Mucosa of gallbladder (tissue), 1 donor: ENCODE measurements at regions not wholly inside any gene's neighbourhood (a gene's known extent, or its start where the extent isn't known, plus 50 kb on each side); places are given as distances from the start of the nearest gene placed in this dataset.
"Not testable (repeated sequence)": the region's sequence is repeated elsewhere in the genome, so short reads cannot be mapped to it uniquely, and the experiment has no call there.

ENCODE experiments used
- DNase-seq: peaks from one replicate; pipeline ENCODE4 v3.0.0-alpha.2; 2020; ENCODE audit warnings: low spot score
- donor health status: DM: no; HTN: no; CAD: no.

DNA sequence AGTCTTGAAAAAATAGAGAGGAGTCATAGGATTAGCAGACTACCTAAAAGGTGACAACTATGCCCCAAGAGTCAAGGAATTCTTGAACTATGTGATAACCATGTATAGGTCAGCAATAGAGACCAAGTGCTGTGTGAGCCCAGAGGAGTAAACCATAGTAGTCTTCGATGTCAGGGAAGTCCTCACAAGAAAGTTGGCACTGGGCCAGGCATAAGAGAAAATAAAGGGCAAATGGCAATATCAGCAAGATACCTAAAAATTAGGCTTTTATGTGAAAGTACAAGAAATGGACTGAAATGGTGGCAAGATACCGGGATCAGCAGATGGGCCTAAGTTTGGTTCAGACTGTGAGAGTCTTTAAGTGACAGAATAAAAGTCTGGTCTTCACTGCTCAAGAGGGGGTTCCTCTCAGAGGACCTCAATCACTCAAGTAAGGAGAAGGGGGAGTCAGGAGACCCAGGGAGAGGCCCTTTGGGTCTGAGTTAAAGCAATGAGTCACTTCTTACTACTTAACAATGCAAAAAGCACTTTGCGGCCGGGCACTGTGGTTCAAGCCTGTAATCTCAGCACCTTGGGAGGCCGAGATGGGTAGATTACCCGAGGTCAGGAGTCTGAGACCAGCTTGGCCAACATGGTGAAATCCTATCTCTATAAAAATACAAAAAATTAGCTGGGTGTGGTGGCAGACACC, 95.0 kb downstream of the TEX35 start:
- DNase-seq: no peak

DNA sequence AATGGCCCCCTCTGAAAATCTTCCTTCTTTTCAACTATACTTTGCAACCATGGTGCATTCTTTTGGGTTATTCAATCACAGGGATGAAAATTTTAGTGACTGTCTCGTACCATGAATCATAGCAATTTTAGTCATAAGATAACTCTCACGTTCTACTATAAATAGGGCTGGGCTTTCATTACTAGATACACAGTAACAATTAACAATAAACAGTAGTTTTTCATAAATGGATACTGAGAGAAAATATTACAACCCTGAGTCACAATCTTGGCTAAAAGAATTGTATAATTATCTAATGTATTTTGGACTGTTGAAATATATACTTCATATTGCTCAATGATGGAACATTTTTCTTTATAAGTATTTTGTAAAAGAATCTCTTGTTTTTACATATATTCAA, 96.1 kb downstream of the TEX35 start:
- DNase-seq: no peak

DNA sequence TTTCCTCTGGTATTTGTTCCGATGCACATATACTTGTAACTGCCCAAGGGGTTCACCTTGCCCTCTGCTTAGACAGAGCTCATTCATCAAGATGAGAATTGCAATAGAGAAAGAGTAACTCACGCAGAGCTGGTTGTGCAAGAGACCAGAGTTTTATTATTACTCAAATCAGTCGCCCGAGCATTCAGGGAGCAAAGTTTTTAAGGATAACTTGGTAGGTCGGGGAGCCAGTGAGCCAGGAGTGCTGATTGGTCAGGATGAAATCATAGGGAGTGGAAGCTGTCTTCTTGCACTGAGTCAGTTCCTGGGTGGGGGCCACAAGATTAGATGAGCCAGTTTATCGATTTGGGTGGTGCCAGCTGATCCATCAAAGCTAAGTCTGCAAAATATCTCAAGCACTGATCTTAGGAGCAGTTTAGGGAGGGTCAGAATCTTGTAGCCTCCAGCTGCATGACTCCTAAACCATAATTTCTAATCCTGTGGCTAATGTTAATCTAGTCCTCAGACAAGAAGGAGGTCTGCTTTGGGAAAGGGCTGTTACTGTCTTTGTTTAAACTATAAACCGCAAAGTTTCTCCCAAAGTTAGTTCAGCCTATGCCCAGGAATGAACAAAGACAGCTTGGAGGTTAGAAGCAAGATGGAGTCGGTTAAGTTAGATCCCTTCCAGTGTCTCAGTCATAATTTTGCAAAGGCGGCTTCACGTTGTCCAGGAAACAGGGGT, 97.9 kb downstream of the TEX35 start:
- not testable (repeated sequence) for DNase-seq

DNA sequence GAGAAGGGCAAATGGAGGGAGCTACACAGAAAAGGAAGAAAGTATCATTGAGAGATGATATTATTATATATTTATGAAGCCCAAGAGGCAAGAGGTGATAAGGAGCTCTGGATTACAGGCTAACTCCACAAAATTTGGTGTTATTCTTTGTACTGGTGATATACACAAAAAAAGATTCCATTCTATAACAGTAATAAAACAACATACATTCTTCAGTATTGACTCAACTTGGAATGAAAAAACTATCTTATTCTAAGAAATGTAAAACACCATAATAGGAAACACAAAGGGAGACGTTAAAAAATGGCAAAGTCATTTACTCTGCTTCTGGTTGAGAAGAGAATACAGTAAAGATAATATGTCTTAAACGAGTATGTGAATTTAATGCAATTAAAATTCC, 99.4 kb downstream of the TEX35 start:
- DNase-seq: no peak

DNA sequence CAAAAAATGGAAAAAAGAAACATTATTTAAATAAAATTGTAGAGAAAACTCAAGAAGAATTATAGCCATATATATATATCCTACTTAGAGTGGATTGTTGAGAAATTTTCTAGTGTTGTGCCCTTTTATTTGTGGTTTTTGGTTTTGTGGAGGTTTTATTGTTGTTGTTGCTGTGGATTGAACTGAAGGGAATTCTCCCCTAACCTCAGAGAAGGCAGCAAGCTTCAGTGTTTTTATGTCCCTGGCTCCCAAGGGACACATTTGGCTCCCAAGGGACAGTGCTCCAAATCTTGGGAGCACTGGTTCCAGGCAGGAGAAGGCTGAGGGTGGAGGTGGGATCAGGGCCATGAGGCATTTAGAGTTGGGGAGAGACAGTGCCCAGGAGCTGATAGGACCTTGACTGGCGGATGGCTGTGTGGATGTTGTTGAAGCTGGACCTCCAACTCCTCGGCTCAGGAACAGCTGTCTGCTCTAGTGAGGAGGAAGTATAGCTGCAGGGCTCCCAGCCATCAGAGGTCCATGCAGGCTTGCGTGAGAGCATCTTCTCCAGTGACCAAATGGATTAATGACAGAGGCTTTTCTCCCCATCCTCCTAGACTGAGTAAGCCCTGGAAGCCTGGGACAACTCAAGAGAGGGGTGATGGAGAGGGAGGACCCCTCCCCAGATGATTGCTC, 100.5 kb downstream of the TEX35 start:
- no peak for DNase-seq

DNA sequence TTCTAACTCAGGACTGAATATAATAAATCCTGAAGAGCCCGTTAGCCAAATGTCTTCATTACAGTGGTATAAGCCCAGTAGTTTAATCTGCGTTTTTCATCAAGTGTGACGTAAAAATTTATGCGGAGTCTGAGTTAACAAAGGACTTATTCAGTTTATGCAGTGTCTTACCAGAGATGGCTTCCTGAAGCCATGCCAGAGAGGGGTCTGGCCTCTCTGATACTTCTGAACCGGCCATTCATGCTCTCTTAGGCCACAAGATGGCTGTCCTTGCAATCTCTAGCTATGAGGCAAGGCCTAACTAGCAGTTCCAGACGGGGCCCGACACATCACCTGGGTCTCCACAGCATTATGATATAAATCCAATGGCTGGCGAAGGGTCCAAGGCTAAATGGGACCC, 101.4 kb downstream of the TEX35 start:
- DNase-seq: no peak

DNA sequence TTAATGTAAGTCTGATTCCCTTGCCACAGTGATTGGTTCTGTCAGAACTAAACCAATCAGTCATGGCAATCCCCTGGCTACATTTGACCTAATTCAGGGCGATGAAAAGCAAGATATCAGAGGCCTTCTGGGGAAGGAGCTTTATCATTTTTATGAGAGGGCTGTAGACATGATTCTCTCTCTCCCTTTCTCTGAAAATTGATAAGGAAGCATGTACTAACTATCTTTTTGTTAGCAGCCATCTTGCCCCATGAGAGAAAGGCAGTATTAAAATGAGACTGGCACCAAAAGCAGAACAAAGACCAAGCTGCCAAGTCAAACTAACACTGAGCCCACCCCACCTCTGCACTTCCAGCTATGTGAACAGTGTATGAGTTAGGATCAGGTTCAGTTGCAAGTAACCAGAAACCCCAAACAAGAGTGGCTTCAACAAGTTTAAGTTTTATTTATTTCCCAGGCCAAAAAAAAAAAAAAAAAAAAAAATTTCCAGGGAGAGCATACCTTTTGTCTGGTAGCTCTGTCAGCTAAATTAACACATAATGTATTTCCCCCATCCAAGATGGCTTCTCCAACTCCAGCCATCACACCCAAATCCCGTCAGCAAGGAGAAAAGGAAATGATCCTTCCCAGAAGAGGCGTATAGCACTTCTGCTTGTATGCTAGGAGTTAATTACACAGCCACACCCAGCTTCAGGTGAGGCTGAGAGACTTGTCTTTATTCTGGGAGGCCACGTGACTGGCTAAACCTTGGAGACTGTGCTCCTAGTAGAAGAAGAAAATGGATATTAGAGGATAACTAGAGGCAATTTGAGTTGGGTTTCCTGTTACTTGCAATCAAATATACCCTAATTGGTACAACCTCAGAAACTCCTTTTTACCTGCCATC, 105.8 kb upstream of the RALGPS2 start:
- DNase-seq: no peak

DNA sequence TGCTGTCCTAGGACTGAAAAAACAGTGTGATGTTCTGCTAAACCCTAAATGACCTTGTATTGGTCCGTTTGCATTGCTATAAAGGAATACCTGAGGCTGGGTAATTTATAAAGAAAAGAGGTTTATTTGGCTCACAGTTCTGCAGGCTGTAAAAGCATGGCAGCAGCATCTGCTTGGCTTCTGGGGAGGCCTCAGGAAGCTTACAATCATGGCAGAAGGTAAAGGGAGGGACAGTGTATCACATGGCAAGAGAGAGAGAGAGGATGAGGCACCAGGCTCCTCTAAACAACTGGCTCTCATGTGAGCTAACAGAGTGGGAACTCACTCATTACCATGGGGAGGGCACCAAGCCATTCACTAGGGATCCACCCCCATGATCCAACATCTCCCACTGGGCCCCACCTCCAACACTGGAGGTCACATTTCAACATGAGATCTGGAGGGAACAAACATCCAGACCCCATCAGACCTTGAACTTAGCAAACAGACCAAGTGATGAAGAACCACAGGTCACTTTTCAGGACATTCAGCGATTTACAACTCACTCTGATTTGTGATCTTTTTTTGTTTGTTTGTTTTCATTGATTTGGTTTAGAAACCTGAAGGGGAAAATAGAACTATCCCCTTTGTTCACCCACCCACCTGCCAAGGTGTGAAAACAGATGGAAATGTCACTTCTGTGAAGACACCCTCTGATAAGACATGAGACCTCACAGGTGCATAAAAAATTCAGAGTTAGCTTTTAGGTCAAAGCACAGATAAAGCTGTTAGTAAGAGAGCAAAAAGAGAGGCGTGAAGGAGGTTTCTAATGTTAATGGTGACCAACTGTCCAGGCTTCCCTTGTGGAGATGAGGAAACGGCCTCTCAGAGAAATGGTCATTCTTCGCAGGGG, 104.2 kb upstream of the RALGPS2 start:
- DNase-seq: no peak

DNA sequence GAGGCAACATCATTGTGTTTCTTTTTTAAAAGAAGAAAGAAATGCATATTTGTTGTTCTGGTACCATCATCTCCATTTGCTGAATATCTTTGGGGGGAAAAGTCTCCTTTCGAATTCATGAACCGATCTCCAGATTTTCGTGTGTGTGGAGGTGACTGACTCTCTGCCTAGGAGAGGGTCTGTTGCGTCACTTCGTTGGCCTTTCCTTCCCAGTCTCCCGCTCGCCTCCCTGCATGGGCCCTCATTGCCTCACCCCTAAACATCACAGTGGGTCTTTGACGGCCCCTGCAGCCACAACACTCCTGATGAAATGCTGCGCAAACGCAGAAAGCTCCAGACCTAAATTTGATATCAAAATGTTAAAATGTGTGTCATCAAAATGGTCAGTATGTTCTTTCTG, 103.2 kb upstream of the RALGPS2 start:
- DNase-seq: no peak

DNA sequence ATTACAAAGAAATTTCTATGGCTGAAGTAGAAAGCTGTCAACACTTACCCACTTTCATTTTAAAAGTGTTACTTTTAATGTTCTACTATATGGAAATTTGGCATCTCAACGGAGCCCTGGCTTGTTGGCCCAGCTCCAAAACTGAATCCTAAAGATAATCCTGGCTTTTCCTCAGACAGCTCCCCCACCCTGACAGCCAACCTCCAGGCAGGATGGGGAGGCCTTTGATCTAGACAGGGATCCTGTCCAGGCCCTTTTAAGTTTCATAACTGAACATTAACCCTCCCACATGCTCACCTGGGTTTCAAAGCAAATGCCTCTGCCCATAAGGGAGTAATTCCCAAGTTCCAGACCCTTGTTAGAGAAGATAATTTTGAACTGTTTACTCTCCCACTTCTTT, 99.3 kb upstream of the RALGPS2 start:
- no peak for DNase-seq

DNA sequence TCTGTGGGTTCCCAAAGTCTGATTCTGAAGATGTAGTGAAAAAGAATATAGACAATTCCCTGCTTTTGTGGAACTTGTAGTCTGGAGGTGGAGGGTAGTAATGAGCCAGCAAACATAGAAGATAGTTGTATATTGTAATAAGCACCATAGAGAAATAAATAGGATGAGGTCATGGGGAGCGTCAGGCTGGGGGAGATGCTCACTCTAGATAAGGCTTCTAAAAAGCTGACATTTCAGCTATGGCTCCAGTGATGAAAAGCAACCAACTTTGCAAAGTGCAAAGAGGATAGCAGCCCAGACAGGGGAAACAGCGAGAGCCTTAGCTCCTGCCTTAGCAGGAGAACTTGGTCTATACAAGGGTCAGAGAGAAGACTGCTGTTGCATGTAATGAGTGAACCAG, 98.0 kb upstream of the RALGPS2 start:
- DNase-seq: no peak

DNA sequence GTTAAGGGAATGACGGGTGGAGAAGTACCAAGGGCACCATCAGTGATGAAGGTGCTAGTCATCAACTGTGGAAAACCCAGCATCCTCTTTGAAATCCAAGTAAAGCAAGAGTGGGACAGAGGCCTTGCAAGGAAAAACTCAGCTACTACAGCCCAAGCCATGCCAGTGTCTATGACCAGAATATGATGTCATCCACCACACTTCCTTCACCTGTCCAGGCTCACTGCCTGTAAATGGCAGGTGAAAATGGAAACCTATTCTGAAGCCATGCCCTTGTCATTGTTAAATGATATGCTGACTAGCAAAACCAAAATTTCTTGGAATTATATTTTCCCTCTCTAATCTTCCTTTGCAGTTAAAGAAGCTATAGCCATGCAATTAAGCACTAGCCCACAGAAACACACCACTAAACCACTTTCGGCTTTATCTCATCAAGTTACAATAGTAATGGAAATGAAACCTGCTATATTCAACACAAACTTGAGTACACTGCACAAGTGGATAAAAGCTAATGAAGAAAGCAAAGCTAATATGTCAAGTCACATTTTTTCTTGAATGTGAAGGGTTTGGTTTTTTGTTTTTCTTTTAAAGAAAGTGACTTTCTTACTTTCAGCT, 96.3 kb upstream of the RALGPS2 start:
- DNase-seq: no peak

DNA sequence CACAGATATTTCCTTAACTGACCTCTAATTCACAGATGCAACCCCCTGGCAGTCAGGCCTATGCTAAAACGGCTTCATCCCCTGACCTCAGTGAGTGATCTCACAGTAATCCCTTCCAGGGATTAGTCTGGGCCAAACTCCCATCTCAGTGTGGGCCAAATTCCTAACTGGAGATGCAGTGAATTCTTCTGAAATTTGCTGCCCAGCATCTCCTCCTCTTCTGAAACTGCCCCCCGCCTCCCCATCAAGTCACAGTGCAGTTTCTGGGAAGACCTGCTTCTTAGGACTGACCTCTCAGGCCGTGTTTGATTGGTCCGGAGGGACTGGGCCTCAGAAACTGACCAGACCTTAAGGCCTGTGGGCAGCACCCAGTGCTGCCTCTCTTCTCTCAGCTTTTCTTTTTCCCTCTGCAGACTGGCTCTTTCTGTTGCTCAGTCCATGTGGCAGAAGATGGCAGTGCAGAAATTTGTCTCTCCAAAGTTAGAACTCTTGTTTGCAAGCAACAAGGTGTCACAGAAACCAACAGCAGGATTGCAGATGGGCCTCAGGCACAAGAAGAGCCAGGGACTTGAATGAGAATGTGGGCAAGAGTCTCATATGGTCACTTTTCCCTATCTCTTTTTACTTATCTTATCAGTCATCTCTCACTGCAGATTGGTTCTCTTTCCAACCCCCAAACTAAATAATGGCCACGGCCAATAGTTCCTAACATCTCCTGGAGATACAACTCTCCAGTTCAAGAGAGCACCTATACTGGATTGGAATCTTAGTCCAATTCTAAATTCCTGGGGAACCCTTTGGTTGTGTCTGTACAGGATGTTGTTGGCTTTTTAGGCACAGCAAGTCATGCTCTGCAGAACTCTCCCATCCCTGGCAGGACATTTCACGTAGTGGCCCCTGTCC, 95.5 kb upstream of the RALGPS2 start:
- no peak for DNase-seq

DNA sequence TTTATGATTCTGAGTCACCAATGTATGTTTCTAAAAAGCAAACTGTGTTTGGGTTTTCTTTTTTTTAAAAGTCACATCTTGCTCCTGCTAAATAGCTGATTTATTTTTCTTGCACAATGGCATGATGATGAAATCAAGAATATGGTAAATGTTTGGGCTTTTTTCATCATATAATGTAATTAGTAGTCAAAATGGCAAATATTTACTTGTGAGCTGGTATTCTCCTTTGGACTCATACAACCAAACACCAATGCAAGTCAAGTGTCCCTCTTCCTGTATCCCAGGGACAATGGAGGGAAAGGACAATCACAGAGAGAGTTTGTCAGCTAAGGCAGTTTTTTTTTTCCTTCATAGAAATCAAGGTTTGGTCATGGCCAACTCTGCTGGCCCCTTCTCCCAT, 94.6 kb upstream of the RALGPS2 start:
- no peak for DNase-seq

DNA sequence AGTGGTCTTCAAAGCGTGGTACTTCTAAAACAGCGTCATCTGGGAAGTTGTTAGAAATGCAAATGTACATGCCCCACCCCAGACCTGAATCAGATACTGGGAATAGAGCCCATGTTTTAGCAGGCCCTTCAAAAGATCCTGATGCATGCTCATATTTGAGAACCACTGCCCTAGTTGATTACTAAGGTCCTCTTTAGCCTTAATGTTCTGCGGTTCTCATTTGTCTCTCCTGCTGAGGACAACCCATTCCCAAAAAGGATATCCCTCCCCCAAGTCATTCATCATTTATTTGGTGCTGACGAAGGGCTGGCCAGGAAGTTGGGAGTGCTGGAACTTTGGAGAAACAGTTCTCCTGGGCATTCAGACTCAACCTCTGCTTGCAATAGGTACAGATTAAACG, 92.4 kb upstream of the RALGPS2 start:
- no peak for DNase-seq

DNA sequence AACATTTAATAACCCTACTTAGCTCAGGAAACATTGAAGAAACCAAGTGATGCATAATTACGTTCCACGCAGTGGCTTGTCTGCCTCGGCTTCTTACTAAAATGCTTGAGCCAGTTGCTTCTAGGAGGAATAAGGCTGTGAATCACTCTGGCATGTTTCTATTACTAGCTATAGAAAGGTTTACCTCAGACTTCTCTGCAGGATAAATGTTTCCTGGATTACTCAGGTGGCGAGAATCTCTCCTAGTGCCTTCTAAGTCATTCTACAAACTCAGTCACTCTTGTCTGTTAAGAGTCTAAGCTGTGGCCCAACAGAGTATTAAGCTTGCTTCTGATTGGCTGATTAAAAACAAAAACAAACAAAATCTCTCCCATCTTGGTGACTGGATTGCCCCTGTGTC, 92.0 kb upstream of the RALGPS2 start:
- no peak for DNase-seq

DNA sequence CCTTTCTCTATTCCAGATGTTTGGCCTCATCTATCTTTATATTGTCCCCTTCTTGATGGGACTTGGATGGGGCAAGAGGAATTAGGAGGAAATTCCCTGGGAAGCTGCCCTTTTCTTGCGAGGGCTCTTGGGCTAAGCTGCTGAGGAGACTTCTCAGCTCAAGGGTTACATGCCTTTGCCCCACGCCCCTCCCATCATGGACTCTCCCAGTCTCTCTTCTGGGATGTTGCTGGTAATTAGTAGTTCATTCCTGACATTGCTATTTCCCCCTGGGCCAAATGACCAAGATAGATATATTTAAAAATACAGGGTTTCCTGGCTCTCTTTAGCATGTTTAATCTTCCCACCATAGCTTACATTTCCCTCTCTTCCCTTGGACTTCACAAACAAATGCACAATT, 90.6 kb upstream of the RALGPS2 start:
- DNase-seq: no peak

DNA sequence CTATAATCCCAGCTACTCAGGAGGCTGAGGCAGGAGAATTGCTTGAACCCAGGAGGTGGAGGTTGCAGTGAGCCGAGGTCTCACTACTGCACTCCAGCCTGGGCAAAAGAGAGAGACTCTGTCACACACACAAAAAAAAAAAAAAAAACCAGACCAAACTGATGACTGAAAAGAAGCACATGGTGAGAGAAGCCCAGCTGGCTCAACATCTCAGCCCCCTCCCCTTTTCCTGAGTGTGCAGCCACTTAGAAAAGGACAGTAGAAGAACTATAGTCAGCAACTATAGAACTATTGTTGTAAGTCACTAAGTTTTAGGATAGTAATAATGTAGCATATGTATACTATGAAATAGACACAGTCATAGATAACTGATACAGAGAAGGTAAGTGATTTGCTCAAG, 87.2 kb upstream of the RALGPS2 start:
- no peak for DNase-seq

DNA sequence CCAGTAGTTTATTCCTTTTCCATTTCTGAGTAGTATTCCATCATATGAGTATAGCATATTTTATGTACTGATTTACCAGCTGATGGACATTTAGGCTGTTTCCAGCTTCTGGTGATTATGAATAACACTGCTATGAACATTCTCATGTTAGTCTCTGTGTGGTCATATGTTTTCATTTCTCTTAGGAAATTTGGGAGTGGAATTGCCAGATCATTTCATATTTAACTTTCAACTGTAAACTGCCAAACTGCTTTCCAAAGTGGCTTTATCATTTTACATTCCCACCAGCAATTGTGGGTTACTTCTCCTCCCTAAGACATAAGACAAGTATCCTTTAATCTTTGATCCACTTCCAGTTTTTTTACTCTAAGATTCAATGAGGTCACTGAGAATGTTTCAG, 85.7 kb upstream of the RALGPS2 start:
- DNase-seq: no peak

DNA sequence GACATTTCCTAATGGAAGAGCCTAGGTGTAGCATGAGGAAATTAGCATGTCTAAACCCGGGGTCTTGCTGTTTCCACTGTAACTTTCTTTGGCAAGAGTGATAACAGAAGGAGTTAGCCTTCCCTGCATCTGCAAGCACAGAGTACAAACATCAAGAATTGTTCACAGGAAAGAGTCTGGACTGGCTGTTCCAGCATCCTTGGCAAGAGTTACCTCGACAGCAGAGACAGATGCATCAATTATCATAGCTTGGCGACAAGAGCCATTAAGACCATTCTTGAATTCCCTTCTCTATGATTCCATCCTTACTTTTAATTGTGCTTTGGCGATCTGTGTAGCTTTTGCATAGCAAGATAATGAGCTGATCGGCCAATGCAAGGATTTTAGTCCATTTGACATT, 82.8 kb upstream of the RALGPS2 start:
- no peak for DNase-seq
